Activated CD8-positive, alpha-beta memory T cell treated with anti-CD3 and anti-CD28 coated beads for 4 hours (primary cell): ENCODE measurements at regions not wholly inside any gene's neighbourhood (a gene's known extent, or its start where the extent isn't known, plus 50 kb on each side); places are given as distances from the start of the nearest gene placed in this dataset.
"Not testable (repeated sequence)": the region's sequence is repeated elsewhere in the genome, so short reads cannot be mapped to it uniquely, and the experiment has no call there.

Experiments used
- DNase-seq, 2 donors: peaks; one replicate each; pipeline ENCODE4 v3.0.0-alpha.2; 2020; ENCODE audit warnings: low read depth in 2 of 2

DNA sequence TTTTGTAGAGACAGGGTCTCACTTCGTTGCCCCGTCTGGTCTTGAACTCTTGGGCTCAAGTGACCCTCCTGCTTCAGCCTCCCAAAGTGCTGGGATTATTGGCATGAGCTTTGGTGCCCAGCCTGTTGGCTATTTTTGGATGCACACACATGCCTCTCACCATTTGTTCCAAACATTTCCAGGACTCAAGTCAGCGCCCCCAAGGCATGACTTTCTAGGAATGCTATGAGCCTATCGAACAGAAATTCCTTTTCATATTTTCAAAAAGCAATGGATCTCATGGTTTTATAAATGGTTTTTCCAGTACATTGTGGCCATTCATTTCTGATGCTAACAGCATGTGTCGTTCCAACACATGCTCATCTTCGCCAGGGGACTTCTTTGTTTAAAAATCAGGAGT is 119.3 kb upstream of the NAA20 start:
- DNase-seq, result no peak

- no peak for DNase-seq
Measured at GRCh38 chr20:19901226-19901625, 115.9 kb upstream of the NAA20 start.

DNA sequence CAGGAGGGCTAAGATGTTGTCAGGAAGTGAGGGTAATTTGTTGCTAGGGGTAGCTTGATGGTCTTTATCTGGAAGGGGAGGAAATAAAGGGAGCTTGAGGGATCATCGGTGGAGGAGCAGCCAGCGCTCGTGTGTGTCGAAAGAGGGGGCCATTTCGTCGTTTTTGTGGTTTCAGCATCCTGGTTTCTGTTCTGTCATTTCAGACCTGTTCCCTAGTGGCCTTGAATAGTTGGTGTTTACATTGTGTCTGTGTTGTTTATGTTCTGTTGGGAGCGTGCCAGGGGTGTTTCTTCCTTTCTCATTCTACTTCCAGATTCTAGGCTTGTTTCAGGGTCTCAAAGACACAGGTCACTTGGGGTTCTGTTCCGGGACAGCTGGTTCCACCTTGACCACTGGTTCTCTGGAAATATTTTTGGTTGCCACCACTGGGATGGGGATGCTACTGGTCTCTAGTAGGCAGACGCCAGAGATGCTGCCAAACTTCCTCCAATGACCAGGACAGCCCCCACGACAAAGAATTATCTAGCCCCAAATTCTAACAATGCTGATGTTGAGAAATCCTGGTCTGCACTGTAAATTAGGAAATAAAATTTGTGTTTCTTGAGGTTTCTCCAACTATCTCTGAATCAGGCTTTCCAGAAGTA is 113.9 kb upstream of the NAA20 start:
- DNase-seq, result no peak

DNA sequence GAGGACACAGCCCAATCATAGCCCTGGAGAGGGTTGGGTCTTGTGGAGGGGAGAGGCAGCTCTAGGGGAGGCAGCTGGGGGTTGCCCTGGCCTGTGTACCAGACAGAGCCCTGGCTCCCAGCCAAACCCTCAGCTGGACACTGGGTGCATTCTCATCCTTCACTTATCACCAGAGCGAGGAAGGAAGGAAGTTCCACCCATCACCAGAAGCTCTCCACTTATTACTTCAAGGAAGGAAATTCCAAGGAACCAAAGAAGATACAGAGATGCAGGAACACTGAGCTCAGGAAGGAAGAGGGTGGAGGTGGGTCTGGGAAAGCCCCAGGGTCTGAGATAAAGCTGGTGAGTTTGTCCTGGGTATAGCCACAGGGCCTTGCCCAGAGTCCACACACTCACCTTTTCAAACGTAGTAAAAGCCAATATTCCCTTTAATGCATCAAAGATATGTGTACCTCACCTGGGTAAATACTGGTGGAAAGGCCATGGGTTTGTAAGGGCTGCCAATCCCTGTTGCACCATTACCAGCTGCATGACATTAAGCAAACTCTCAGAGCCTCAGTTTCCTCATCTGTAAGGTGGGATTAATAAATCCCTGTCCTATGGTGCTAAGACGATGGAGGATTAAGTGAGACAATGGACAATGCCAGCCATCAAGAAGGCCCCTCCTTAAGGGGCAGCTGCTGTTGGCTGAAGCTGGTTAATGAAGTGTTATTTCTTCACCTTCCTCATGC is 109.7 kb upstream of the NAA20 start:
- DNase-seq, result no peak

DNA sequence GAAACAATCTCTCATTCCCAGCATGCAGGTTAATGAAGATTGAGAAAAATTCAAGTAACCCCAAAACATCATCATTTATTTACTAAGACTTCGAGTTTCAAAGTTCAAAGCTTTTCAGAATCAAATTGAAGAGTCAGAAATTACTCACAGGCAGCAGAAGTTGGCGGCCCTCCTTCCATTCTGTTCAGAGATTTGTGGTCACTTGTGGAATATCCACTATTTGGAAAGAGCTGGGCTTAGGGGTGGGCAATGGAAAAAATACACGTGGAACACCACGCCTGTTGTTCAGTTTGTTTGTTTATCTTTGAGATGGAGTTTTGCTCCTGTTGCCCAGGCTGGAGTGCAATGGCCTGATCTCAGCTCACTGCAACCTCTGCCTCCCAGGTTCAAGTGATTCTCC is 108.6 kb upstream of the NAA20 start:
- DNase-seq, result no peak

DNA sequence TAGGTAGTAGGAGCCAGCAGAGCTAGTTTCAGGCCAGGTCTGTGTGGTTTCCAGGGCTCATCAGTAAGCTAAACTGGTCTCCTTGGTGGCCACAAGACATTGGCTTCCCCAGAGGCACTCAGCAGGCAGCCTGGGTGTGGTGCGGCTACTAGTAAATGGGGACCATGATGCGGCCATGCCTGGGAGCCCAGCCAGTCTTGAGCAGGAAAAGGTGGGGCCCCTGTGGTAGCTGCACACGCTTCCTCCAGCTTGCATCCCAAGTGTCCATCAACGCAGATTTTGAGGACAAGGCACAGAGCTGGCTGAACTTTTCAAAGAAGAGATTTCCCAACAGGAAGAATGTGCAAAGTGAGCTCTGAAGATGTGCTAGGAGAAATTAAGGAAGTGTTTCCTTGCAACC is 107.4 kb upstream of the NAA20 start:
- no peak for DNase-seq

DNA sequence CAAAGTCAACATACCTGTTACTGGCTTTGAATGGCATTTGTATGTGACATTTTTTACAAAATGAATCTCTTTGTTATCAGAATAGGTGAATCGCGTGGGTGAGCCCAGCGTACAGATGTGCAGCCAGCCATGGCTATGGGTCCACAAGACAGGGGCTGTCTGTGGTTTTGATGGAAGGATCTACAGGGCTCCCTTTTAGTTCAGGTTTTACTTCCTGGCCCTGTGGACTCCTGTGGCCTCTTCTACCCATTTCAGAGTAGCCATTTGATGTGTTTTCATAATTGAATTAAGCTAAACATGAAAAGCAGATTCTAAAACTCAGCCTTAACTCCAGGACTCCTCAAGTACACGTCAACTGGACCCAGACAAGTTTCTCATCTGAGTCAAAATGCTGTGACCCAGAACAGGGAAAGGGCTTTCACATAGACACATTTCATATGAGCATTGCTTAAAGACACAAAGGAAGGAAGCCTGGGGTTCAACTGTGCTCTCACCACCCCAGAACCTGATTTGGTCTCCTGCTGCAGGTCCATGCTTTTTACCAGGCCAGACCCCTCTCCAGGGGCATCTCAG is 105.3 kb upstream of the NAA20 start:
- DNase-seq, result no peak

DNA sequence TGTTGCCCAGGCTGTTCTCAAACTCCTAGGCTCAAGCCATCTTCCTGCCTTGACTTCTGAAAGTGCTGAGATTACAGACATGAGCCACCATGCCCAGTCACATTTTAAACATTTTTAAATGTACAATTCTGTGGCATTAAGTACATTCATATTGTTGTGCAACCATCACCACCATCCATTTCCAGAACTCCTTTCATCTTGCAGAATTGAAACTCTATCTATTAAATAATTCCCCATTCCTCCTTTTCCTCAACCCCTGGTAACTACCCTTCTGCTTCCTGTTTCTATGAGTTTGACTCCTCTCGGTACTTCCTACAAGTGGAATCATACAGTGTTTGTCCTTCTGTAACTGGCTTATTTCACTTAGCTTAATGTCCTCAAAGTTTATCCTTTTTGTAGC is 103.8 kb upstream of the NAA20 start:
- no peak for DNase-seq

DNA sequence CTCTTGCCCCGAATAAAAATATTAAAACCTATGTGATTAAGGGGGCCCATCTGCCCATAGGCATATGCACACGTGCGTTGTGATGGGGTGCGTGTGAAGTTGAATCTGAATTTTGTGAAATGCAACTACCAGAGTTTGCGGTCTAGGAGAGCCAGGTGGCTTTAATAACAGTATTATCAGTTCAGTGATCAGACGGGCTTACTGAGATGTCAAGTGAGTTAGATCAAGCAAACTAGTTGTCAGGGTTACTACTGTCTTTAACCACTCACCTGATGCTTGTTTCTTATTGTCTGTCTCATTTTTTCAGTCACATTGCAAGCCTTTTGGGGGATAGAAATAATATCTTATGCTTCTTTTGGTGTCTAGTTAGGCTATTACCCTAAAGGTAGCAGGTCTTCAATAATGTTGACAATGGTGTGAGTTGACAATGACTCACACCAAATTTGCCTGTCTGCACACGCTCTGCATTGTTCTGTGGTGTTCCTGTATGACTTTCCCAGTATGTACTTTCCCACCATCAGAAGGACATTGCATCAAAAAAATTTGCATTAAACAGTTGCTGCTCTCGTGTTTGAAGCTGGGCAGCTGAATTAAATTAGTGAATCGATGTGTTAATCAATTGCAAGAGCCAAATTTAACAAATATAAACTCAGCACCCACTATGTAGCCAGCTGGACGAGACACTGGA is 103.1 kb upstream of the NAA20 start:
- no peak for DNase-seq

- no peak for DNase-seq
Measured at GRCh38 chr20:19915111-19915798, 101.9 kb upstream of the NAA20 start.

DNA sequence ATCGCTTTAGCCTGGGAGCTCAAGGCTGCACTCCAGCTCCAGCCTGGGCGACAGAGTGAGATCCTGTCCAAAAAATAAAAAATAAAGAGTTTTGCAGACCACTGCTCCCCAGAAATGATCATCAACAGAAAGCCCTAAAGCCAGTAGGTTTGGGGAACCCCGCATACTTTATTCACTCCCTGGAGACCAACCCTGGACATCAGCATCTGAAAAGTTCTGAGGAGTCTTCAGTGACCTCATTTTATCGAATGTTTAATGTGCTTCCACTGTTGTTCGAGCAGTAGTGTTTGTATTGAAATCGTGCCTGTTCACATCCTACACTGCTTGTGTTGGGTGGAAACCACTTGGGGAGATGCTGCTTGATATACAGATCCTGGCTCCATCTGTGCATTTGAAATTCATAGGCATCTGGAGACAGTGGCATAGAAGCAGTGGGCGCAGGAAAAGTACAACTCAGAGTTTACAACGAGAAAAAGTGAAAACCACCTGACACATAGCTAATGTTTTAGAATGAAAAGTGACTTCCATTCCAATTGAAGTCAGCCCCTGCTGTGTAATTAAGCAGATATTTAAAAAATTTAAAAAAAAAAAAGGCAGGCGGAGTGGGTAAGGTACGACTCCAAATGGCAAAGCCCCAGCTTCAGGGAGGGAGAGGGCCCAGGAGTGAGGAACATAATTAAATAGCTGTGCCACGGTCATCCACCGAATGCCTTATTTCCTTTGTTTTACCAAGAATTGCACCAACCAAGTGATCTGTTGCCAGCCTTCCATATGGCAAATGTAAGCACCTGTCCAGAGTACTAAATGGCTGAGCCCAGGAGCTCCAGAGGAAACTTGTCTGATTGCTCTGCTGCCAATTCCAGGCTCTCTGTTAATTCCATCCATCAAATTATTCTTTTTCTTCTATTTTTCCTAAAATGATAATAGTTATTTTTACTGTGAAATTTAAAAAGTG is 100.4 kb upstream of the NAA20 start:
- no peak for DNase-seq

DNA sequence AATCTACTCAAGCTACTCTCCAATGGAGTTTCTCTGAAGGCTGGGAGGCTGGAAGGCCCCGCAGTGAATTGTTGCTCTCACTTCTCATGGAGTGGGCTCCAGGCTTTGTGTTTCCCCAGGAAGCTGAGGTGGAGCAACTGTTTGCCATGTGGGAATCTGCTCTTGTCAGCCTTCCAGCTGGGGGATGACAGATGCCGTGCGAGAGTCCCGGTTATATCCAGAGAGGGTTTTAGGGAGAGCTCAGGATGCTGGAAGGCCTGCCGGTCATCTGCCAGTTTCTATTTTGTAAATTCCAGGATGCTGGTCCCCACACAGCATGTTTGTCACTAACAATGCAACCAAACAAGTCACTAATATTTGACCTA is 98.2 kb upstream of the NAA20 start:
- DNase-seq, result no peak

DNA sequence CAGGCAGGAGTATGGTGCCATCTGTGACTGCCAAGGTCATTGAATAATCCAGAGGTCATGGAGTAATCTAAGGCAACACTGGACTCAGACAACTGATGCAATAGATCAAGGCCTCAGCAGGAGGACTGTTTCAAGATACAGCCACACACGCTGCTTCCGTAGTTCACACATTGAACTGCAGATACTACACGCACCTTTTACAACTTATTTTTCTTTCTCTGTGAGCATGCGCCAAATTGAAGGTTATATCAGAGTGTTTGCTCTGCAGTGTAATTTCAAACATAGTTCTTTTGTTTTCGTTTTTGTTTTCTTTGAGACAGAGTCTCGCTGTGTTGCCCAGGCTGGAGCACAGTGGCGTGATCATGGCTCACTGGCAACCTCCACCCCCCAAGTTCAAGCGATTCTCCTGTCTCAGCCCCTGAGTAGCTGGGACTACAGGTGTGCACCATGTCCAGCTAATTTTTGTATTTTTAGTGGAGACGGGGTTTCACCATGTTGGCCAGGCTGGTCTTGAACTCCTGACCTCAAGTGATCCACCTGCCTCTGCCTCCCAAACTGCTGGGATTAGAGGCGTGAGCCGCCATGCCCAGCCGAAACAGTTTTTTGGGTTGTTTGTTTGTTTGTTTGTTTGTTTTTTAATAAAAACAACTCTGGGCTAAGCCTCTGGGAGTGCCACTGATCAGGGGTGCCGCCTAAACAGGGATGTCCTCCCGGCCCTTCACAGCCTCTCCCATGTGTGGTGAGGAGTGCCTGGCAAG is 96.6 kb upstream of the NAA20 start:
- no peak for DNase-seq

GRCh38 chr20:19921284-19921793 is 95.8 kb upstream of the NAA20 start:
- DNase-seq, result no peak

GRCh38 chr20:19921829-19922228 is 95.3 kb upstream of the NAA20 start:
- DNase-seq, result not testable (repeated sequence)

DNA sequence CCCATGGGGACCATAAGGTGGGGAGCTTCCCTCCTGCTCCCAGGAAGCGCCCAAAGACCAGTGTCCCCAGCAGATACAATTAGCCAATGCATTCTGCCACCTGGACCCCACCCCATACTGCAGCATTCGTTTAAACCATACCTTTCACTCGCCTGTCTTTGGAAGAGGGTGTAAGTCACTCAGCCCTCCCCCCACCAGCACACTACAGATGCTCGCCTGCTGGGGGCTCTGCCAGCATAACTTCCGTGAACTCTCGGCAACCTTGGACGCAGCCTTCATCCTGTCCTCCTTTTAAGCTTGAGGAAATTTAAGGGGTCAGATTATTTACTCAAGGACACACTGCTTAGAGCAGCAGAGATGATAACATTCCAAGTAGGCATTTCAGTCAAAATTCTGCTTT is 94.4 kb upstream of the NAA20 start:
- DNase-seq, result no peak

GRCh38 chr20:19923762-19924161 is 93.4 kb upstream of the NAA20 start:
- no peak for DNase-seq

GRCh38 chr20:19924255-19924654 is 92.9 kb upstream of the NAA20 start:
- no peak for DNase-seq

GRCh38 chr20:19926591-19926990 is 90.6 kb upstream of the NAA20 start:
- DNase-seq, result no peak

GRCh38 chr20:19928328-19929011 is 88.7 kb upstream of the NAA20 start:
- DNase-seq, result no peak
